H9 (cell line): ENCODE measurements at regions not wholly inside any gene's neighbourhood (a gene's known extent, or its start where the extent isn't known, plus 50 kb on each side); places are given as distances from the start of the nearest gene placed in this dataset.

Experiments
- DNase-seq: peaks from one replicate; pipeline ENCODE4 v3.0.0-alpha.2; 2017
- H2AFZ ChIP-seq: one replicate; pipeline ENCODE4 v1.6.1; 2013; ENCODE audit warnings: mild to moderate bottlenecking, low read length, control low read depth, moderate library complexity
- H2AK5ac ChIP-seq: 2 replicates; pipeline ENCODE4 v1.6.1; 2013; ENCODE audit warnings: low read length, control low read depth, mixed read lengths; ENCODE audit not compliant: insufficient read length
- H2BK120ac ChIP-seq: one replicate; pipeline ENCODE4 v1.6.1; 2013; ENCODE audit warnings: low read depth, mild to moderate bottlenecking, low read length, control low read depth, inconsistent platforms; ENCODE audit not compliant: poor library complexity, severe bottlenecking
- H2BK12ac ChIP-seq: 2 replicates; pipeline ENCODE4 v1.6.1; 2013; ENCODE audit warnings: low read length, control low read depth, mixed read lengths, low read depth; ENCODE audit not compliant: insufficient read length
- H2BK15ac ChIP-seq: 2 replicates; pipeline ENCODE4 v1.6.1; 2013; ENCODE audit warnings: low read depth, low read length, control low read depth
- H2BK20ac ChIP-seq: one replicate; pipeline ENCODE4 v1.6.1; 2013; ENCODE audit warnings: low read depth, mild to moderate bottlenecking, low read length, control low read depth, inconsistent platforms; ENCODE audit not compliant: poor library complexity, severe bottlenecking
- H2BK5ac ChIP-seq: 2 replicates; pipeline ENCODE4 v1.6.1; 2013; ENCODE audit warnings: low read length, control low read depth, mixed read lengths; ENCODE audit not compliant: insufficient read length
- H3K14ac ChIP-seq: 2 replicates; pipeline ENCODE4 v1.6.1; 2013; ENCODE audit warnings: low read length, control low read depth; ENCODE audit not compliant: insufficient read depth
- H3K18ac ChIP-seq: 2 replicates; pipeline ENCODE4 v1.6.1; 2013; ENCODE audit warnings: low read depth, mild to moderate bottlenecking, mixed read lengths, low read length, control low read depth; ENCODE audit not compliant: insufficient read length
- H3K23ac ChIP-seq: 2 replicates; pipeline ENCODE4 v1.6.1; 2013; ENCODE audit warnings: low read length, control low read depth, mixed read lengths, low read depth; ENCODE audit not compliant: insufficient read length
- H3K23me2 ChIP-seq: 2 replicates; pipeline ENCODE4 v1.6.1; 2013; ENCODE audit warnings: low read depth, mild to moderate bottlenecking, mixed read lengths, low read length, control low read depth; ENCODE audit not compliant: insufficient read length, poor library complexity, severe bottlenecking
- H3K27ac ChIP-seq: 2 replicates; pipeline ENCODE4 v1.5.1; 2013; ENCODE audit warnings: low read length, control low read depth, mixed read lengths, low read depth; ENCODE audit not compliant: insufficient read length
- H3K27me3 ChIP-seq: 2 replicates; pipeline ENCODE4 v1.6.1; 2013; ENCODE audit warnings: low read length, control low read depth, inconsistent platforms; ENCODE audit not compliant: insufficient read depth
- H3K4ac ChIP-seq: 2 replicates; pipeline ENCODE4 v1.6.1; 2013; ENCODE audit warnings: low read depth, mild to moderate bottlenecking, control low read depth, inconsistent platforms, low read length, moderate library complexity
- H3K4me1 ChIP-seq: 2 replicates; pipeline ENCODE4 v1.6.1; 2013; ENCODE audit warnings: low read length, control low read depth, inconsistent platforms; ENCODE audit not compliant: insufficient read depth
- H3K4me2 ChIP-seq: 2 replicates; pipeline ENCODE4 v1.6.1; 2013; ENCODE audit warnings: low read length, control low read depth, mixed read lengths; ENCODE audit not compliant: insufficient read length, insufficient read depth
- H3K56ac ChIP-seq: 2 replicates; pipeline ENCODE4 v1.6.1; 2013; ENCODE audit warnings: low read depth, mild to moderate bottlenecking, mixed read lengths, low read length, control low read depth; ENCODE audit not compliant: insufficient read length
- H3K79me1 ChIP-seq: 2 replicates; pipeline ENCODE4 v1.6.1; 2013; ENCODE audit warnings: low read depth, mild to moderate bottlenecking, moderate library complexity, low read length, control low read depth, inconsistent platforms; ENCODE audit not compliant: insufficient read depth, poor library complexity, severe bottlenecking
- H3K79me2 ChIP-seq: 2 replicates; pipeline ENCODE4 v1.6.1; 2013; ENCODE audit warnings: low read length, control low read depth, inconsistent platforms; ENCODE audit not compliant: insufficient read depth
- H3K9ac ChIP-seq: 2 replicates; pipeline ENCODE4 v1.6.1; 2013; ENCODE audit warnings: low read length, control low read depth, mixed read lengths; ENCODE audit not compliant: insufficient read length; ENCODE audit errors: extremely low read depth
- H3K9me3 ChIP-seq: one replicate; pipeline ENCODE4 v1.6.1; 2013; ENCODE audit warnings: low read depth, low read length, inconsistent platforms; ENCODE audit not compliant: control insufficient read depth
- H3T11ph ChIP-seq: one replicate; pipeline ENCODE4 v1.6.1; 2013; ENCODE audit warnings: mild to moderate bottlenecking, low read length, control low read depth, inconsistent platforms
- H4K20me1 ChIP-seq: one replicate; pipeline ENCODE4 v1.6.1; 2013; ENCODE audit not compliant: control insufficient read depth, insufficient read length, insufficient read depth
- H4K5ac ChIP-seq: 2 replicates; pipeline ENCODE4 v1.6.1; 2013; ENCODE audit warnings: low read depth, mild to moderate bottlenecking, mixed read lengths, low read length, control low read depth; ENCODE audit not compliant: insufficient read length
- H4K8ac ChIP-seq: replicated peaks from 2 replicates; pipeline ENCODE4 v1.6.1; 2013; ENCODE audit warnings: low read length, control low read depth, mixed read lengths, low read depth; ENCODE audit not compliant: insufficient read length
- H4K91ac ChIP-seq: 2 replicates; pipeline ENCODE4 v1.6.1; 2013; ENCODE audit warnings: low read depth, mild to moderate bottlenecking, moderate library complexity, mixed read lengths, low read length, control low read depth; ENCODE audit not compliant: insufficient read length
- H3K27ac Mint-ChIP-seq, 3 experiments: 2 replicates in 2 of 3; 3 replicates in 1 of 3; pipeline ENCODE4 v1.8.0; 2020 to 2021; ENCODE audit warnings: mixed read lengths in 3 of 3, mild to moderate bottlenecking in 1 of 3, moderate library complexity in 1 of 3
- H3K27me3 Mint-ChIP-seq: 2 replicates; pipeline ENCODE4 v1.8.0; 2021; ENCODE audit warnings: low read depth, mild to moderate bottlenecking, moderate library complexity, mixed read lengths
- H3K36me3 Mint-ChIP-seq, 3 experiments: 2 replicates in 2 of 3; 3 replicates in 1 of 3; pipeline ENCODE4 v1.8.0; 2020 to 2021; ENCODE audit warnings: low read depth in 3 of 3, mixed read lengths in 3 of 3; ENCODE audit not compliant: insufficient read depth in 1 of 3
- H3K4me1 Mint-ChIP-seq, 2 experiments: 2 replicates each; pipeline ENCODE4 v1.8.0; 2020; ENCODE audit warnings: mixed read lengths in 2 of 2
- H3K4me3 Mint-ChIP-seq, 2 experiments: 2 replicates in 1 of 2; 3 replicates in 1 of 2; pipeline ENCODE4 v1.8.0; 2020 to 2021; ENCODE audit warnings: mild to moderate bottlenecking in 2 of 2, mixed read lengths in 2 of 2, moderate library complexity in 1 of 2
- H3K9me3 Mint-ChIP-seq, 2 experiments: 2 replicates in 1 of 2; 3 replicates in 1 of 2; pipeline ENCODE4 v1.8.0; 2020; ENCODE audit warnings: mild to moderate bottlenecking in 2 of 2, mixed read lengths in 2 of 2, moderate library complexity in 1 of 2
- CTCF ChIP-seq: fragments of 200-600 bp; sonication (generic); conservative IDR thresholded peaks from 3 replicates; pipeline ENCODE4 v1.8.0; 2021; ENCODE audit warnings: antibody characterized with exemption, mild to moderate bottlenecking
- WGBS: extraction: QIAGEN DNeasy Blood & Tissue Kit; methylation state at CpG from one replicate; pipeline ENCODE4 v1.1.7; 2013; ENCODE audit warnings: missing lambda C conversion rate, low lambda C conversion rate, mixed read lengths; ENCODE audit not compliant: insufficient read length; ENCODE audit errors: extremely low coverage; 5-methylcytosine and 5-hydroxymethylcytosine counted together

GRCh38 chr2:122007126-122007525 lies 251.7 kb downstream of the TSN start:
- Histone ChIP-seq H3T11ph (no peak overlapping the region), H3K4me1 (no peaks in the 10 kb centered on the region), H2BK12ac (no peak overlapping the region), H4K20me1 (no peaks in the 10 kb centered on the region), H3K9ac (no peak overlapping the region), H3K18ac (no peak overlapping the region), H3K23me2 (no peaks in the 10 kb centered on the region), H2BK120ac (no peak overlapping the region), H3K23ac (no peak overlapping the region), H2AFZ (no peak overlapping the region), H3K4ac (no peak overlapping the region), H3K79me1 (no peaks in the 10 kb centered on the region), H3K4me2 (no peak overlapping the region), H3K79me2 (no peaks in the 10 kb centered on the region), H4K91ac (no peak overlapping the region), H2BK5ac (no peak overlapping the region), H4K8ac (no peak overlapping the region), H3K56ac (no peak overlapping the region), H2BK15ac (no peak overlapping the region), H3K14ac (0 out of 2 replicates have a peak overlapping the region, but pooled peaks have one; percentile 31), H2AK5ac (no peak overlapping the region), H3K9me3 (no peaks in the 10 kb centered on the region), H3K27ac (no peak overlapping the region), H2BK20ac (no peak overlapping the region), H4K5ac (no peak overlapping the region), H3K27me3 (no peaks in the 10 kb centered on the region)
- no peak for TF ChIP-seq CTCF
- Mint-ChIP-seq H3K36me3 (peaks cover 0 to 2% (median 0%) of the 10 kb centered on the region in 3 experiments; a peak in 2 of 7 replicates), H3K9me3 (peaks cover under 1 to 2% of the 10 kb centered on the region in 2 experiments; a peak in 3 of 5 replicates), H3K27ac (no peak overlapping the region; a peak in 1 of 7 replicates), H3K27me3 (peaks cover 2% of the 10 kb centered on the region; the same call in 1 of the 2 replicates), H3K4me3 (no peak overlapping the region), H3K4me1 (peaks cover 25 to 26% of the 10 kb centered on the region in 2 experiments)
- WGBS, result no CpG with 5 or more reads among the region's 5 CpGs
- no peak for DNase-seq
